ENCODE measurements at regions not wholly inside any gene's neighbourhood (a gene's known extent, or its start where the extent isn't known, plus 50 kb on each side); places are given as distances from the start of the nearest gene placed in this dataset.

GRCh38 chr13:56975647-56976046 lies 165.1 kb upstream of the PRR20A start:
- TF ChIP-seq ZNF274 (IDR thresholded peaks at IDR 0.05; ENCODE audit: low read length) (no peak), ZNF274 (tag by site-specific recombination; IDR thresholded peaks at IDR 0.05; ENCODE audit: borderline replicate concordance) (no peak), CTCF (tag by site-specific recombination; IDR thresholded peaks at IDR 0.05) (no peak), ZNF266 (tag by site-specific recombination; IDR thresholded peaks at IDR 0.05; ENCODE audit: low read depth) (no peak), ZNF48 (tag by site-specific recombination; IDR thresholded peaks at IDR 0.05) (no peak), ZNF791 (tag by site-specific recombination; IDR thresholded peaks at IDR 0.05) (no peak), ZNF248 (tag by site-specific recombination; IDR thresholded peaks at IDR 0.05) (no peak)
- TF ChIP-seq, protein P1, sequence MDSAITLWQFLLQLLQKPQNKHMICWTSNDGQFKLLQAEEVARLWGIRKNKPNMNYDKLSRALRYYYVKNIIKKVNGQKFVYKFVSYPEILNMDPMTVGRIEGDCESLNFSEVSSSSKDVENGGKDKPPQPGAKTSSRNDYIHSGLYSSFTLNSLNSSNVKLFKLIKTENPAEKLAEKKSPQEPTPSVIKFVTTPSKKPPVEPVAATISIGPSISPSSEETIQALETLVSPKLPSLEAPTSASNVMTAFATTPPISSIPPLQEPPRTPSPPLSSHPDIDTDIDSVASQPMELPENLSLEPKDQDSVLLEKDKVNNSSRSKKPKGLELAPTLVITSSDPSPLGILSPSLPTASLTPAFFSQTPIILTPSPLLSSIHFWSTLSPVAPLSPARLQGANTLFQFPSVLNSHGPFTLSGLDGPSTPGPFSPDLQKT (IDR thresholded peaks at IDR 0.05; ENCODE audit: borderline replicate concordance, low read depth, low read length), result no peak
- TF ChIP-seq, protein P2, sequence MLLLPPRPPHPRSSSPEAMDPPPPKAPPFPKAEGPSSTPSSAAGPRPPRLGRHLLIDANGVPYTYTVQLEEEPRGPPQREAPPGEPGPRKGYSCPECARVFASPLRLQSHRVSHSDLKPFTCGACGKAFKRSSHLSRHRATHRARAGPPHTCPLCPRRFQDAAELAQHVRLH (tag by site-specific recombination; IDR thresholded peaks at IDR 0.05), result no peak
- TF ChIP-seq, protein P3, sequence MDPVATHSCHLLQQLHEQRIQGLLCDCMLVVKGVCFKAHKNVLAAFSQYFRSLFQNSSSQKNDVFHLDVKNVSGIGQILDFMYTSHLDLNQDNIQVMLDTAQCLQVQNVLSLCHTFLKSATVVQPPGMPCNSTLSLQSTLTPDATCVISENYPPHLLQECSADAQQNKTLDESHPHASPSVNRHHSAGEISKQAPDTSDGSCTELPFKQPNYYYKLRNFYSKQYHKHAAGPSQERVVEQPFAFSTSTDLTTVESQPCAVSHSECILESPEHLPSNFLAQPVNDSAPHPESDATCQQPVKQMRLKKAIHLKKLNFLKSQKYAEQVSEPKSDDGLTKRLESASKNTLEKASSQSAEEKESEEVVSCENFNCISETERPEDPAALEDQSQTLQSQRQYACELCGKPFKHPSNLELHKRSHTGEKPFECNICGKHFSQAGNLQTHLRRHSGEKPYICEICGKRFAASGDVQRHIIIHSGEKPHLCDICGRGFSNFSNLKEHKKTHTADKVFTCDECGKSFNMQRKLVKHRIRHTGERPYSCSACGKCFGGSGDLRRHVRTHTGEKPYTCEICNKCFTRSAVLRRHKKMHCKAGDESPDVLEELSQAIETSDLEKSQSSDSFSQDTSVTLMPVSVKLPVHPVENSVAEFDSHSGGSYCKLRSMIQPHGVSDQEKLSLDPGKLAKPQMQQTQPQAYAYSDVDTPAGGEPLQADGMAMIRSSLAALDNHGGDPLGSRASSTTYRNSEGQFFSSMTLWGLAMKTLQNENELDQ (tag by site-specific recombination; IDR thresholded peaks at IDR 0.05; ENCODE audit: low read depth), result no peak
